Urinary bladder (tissue), 3 donors: ENCODE measurements at regions not wholly inside any gene's neighbourhood (a gene's known extent, or its start where the extent isn't known, plus 50 kb on each side); places are given as distances from the start of the nearest gene placed in this dataset.
"Not testable (repeated sequence)": the region's sequence is repeated elsewhere in the genome, so short reads cannot be mapped to it uniquely, and the experiment has no call there.

Experiments used
- DNase-seq: peaks from one replicate; pipeline ENCODE4 v3.0.0-alpha.2; 2015; ENCODE audit errors: extremely low spot score
- H3K27ac ChIP-seq: one replicate; pipeline ENCODE4 v1.5.1; 2013; ENCODE audit warnings: low read depth, mild to moderate bottlenecking, moderate library complexity
- H3K36me3 ChIP-seq: one replicate; pipeline ENCODE4 v1.6.1; 2013; ENCODE audit warnings: mild to moderate bottlenecking, moderate library complexity; ENCODE audit not compliant: insufficient read depth
- H3K4me1 ChIP-seq: one replicate; pipeline ENCODE4 v1.6.1; 2013; ENCODE audit warnings: mild to moderate bottlenecking, moderate library complexity; ENCODE audit not compliant: insufficient read depth
- H3K4me3 ChIP-seq: one replicate; pipeline ENCODE4 v1.5.1; 2013; ENCODE audit warnings: low read depth, low read length
- WGBS: extraction: QIAGEN DNeasy Blood & Tissue Kit; methylation state at CpG from one replicate; pipeline ENCODE4 v1.1.7; 2013; 5-methylcytosine and 5-hydroxymethylcytosine counted together
- donor health status: healthy with polysubstance abuse.
- donor health status: healthy.

DNA sequence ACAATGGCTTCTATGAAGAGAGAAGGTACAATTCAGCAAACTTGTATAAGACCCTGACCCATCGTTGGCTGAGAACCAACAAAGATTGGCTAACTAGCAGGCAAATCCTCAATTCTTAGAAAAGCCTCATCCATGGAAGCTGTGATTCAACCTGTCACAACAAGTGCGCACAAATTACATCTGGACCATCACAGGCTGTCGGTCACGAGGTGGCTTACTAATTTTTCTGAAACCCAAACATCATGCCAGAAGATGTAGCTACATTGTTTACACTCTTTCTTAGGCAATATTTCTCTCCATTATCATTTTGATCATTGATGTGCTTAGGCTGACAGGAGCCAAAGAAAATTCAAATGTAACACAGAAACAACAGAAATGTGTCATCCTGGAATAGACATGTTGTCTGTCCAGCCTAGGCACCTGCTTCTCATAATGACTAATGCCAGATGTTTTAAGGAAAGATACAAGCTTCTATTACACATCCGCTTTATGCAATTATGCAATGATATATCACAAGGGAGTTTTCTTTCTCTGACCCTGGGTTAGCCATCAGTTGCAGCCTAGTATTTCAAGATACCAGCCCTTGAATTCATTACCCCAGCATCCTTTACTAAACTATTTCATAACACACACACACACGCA lies 92.9 kb upstream of the DIO2 start:
- H3K4me3 ChIP-seq, result no peak overlapping the region
- WGBS, result 74% methylated on average over 6 of the region's 6 CpGs
- no peak for DNase-seq
- no peaks in the 10 kb centered on the region for H3K36me3 ChIP-seq
- no peak overlapping the region for H3K27ac ChIP-seq
- H3K4me1 ChIP-seq, result no peaks in the 10 kb centered on the region

GRCh38 chr14:80300351-80300750 lies 89.0 kb upstream of the DIO2 start:
- H3K27ac ChIP-seq, result no peak overlapping the region
- WGBS, result 52% methylated on average over 2 of the region's 2 CpGs
- H3K4me3 ChIP-seq, result no peak overlapping the region
- DNase-seq, result no peak
- no peaks in the 10 kb centered on the region for H3K4me1 ChIP-seq
- no peaks in the 10 kb centered on the region for H3K36me3 ChIP-seq

GRCh38 chr14:80298491-80299017 lies 87.2 kb upstream of the DIO2 start:
- Histone ChIP-seq H3K4me3 (no peak overlapping the region), H3K36me3 (no peaks in the 10 kb centered on the region), H3K27ac (no peak overlapping the region), H3K4me1 (no peaks in the 10 kb centered on the region)
- DNase-seq, result no peak
- WGBS, result 71% methylated on average over 8 of the region's 8 CpGs

GRCh38 chr14:80291101-80291500 lies 79.8 kb upstream of the DIO2 start:
- no peak for DNase-seq
- H3K36me3 ChIP-seq, result no peaks in the 10 kb centered on the region
- 86% methylated on average over 1 of the region's 1 CpG for WGBS

GRCh38 chr14:80286744-80287143 lies 75.4 kb upstream of the DIO2 start:
- H3K36me3 ChIP-seq, H3K4me1 ChIP-seq, DNase-seq, H3K27ac ChIP-seq, H3K4me3 ChIP-seq: not testable (repeated sequence)
- 96% methylated on average over 27 of the region's 27 CpGs for WGBS

More at GRCh38 chr14:80291101-80291500, 79.8 kb upstream of the DIO2 start:
- Histone ChIP-seq H3K4me1 (no peaks in the 10 kb centered on the region), H3K27ac (no peak overlapping the region), H3K4me3 (no peak overlapping the region)

DNA sequence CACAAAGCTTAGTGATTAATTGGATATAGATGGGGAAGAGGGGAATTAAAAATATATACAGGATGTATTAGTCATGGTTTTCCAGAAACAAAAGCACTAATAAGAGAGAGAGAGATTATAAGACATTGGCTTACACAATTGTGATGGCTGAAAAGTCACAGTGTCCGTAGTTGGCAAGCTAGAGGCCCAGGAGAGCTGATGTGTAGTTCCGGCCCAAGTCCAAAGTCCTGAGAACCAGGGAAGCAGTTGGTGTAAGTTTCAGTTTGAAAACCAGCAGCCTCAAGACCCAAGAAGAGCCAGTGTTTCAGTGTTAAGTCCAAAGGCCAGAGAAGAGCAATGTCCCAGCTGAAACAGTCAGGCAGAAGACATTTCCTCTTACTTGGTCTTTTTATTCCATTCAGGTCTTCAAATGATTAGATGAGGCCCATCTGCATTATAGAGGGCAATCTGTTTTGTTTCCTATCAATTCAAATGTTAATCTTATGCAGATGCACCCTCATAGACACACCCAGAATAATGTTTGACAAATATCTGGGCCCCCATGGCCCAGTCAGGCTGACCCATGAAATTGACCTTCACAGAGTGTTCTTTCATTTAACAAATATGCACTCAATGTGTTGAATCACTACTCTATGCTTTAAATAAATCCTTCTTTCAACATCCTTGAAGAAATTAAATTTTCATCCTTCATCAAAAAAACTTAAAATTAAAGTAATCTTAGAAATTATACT lies 67.2 kb upstream of the DIO2 start:
- H3K4me3 ChIP-seq, result no peak overlapping the region
- H3K27ac ChIP-seq, result no peak overlapping the region
- no peaks in the 10 kb centered on the region for H3K36me3 ChIP-seq
- whole genome bisulfite sequencing, result 76% methylated on average over 2 of the region's 2 CpGs
- no peaks in the 10 kb centered on the region for H3K4me1 ChIP-seq
- DNase-seq, result no peak

DNA sequence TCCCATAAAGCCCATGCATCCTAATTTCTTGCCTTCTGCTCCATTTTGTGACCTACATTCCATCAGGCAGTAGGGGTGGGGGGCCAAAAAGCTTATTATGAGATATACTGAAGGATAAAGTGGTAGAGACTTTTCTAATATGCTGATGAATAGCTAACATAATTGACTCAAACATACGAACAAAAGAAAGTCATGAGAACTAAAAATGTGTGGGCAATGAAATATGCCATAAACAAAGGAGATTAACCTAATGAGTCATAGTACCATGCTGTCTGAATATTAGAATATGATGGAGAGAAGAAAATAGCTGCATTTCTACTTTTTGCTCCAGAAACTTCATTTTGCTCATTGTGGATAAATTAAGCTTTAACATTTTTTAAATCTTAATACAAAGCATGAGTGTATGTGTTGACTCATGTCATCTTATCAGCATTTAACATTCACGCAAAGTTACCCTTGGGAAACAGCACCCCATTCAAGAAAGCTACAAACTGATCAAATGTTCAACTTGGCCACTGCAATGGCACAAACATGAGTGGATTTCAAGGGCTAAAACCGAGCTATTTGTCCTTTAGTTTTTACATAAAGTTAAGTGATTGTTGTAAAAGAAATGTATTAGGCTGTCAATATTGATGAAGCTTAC lies 64.0 kb upstream of the DIO2 start:
- 75% methylated on average over 3 of the region's 3 CpGs for WGBS
- Histone ChIP-seq H3K36me3 (no peaks in the 10 kb centered on the region), H3K4me1 (no peaks in the 10 kb centered on the region), H3K4me3 (no peak overlapping the region), H3K27ac (no peak overlapping the region)
- no peak for DNase-seq

DNA sequence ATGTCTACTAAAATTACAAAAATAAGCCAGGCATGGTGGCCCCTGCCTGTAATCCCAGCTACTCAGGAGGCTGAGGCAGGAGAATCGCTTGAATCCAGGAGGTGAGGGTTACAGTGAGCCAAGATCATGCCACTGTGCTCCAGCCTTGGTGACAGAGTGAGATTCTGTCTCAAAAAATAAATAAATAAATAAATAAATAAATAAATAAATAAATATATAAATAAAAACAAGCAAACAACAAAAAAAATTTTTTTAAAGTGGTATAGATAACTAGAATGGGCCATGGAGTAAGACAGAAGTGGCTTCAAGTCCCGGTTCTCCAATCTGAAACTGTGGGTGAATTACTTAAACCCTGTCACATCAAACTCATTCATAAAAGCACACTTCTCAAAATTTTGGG lies 63.0 kb upstream of the DIO2 start:
- DNase-seq, H3K36me3 ChIP-seq, H3K27ac ChIP-seq, H3K4me1 ChIP-seq, H3K4me3 ChIP-seq: not testable (repeated sequence)
- WGBS, result 95% methylated on average over 2 of the region's 2 CpGs

GRCh38 chr14:80271389-80271788 lies 60.1 kb upstream of the DIO2 start:
- no peak for DNase-seq
- no peak overlapping the region for H3K4me3 ChIP-seq
- no peak overlapping the region for H3K27ac ChIP-seq
- no peaks in the 10 kb centered on the region for H3K4me1 ChIP-seq
- no peaks in the 10 kb centered on the region for H3K36me3 ChIP-seq
- WGBS, result 84% methylated on average over 1 of the region's 1 CpG

DNA sequence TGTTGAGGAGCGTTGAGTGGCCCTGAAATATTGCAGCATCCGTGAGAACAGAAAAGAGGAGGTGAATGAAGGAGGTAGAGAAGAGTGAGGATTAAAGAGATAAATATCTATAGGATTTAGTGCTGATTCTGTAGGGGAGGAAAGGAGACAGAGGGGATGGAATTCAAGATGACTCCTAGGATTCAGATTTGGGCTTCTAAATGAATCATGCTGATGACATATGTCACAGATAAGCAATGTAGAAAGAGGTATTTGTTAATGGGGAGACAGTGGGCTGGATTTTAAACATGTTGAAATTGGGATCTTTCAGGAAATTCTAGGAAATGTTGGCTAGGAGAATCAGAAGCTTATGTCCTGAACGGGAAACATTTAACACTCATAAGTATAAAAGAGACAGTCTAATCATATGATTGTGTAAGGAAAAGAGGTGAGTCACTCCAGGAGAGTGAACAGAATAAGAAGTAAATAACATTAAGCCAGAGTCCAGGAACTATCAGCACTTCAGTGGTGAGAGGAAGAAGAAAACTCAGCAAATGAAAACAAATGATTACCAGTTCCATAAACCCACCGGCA lies 58.1 kb upstream of the DIO2 start:
- H3K4me1 ChIP-seq, result no peaks in the 10 kb centered on the region
- H3K36me3 ChIP-seq, result no peaks in the 10 kb centered on the region
- WGBS, result 46% methylated on average over 4 of the region's 4 CpGs
- no peak overlapping the region for H3K27ac ChIP-seq
- no peak overlapping the region for H3K4me3 ChIP-seq
- DNase-seq, result no peak

GRCh38 chr14:80266930-80267329 lies 55.6 kb upstream of the DIO2 start:
- WGBS, result 75% methylated on average over 3 of the region's 3 CpGs
- H3K36me3 ChIP-seq, result no peaks in the 10 kb centered on the region
- H3K27ac ChIP-seq, result no peak overlapping the region
- no peaks in the 10 kb centered on the region for H3K4me1 ChIP-seq
- H3K4me3 ChIP-seq, result no peak overlapping the region
- no peak for DNase-seq

DNA sequence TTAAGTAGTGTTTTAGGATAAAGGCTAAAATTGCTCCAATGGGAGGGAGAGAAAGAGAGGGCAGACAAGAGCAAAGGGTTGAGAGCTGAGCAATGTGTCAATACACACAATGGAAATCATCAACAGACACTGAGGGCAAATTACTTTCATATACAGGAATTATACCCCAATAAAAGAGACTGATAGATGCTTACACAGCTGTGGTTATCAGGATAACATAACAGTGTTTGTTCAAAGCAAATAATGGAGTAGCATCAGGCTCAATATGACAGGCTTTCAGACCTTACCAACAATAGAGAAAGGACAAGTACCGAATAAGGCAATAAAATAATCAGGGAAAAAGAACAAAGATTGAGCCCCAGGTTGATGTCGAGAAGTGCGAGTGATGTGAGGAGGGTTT lies 53.4 kb upstream of the DIO2 start:
- Histone ChIP-seq H3K4me1 (no peaks in the 10 kb centered on the region), H3K4me3 (no peak overlapping the region), H3K36me3 (no peaks in the 10 kb centered on the region), H3K27ac (no peak overlapping the region)
- WGBS, result 79% methylated on average over 3 of the region's 3 CpGs
- no peak for DNase-seq
